GM19452 (cell line): ENCODE measurements at regions not wholly inside any gene's neighbourhood (a gene's known extent, or its start where the extent isn't known, plus 50 kb on each side); places are given as distances from the start of the nearest gene placed in this dataset.

Experiments used
- ATAC-seq: cut with Tn5 transposase; IDR thresholded peaks from one replicate; pipeline ENCODE4 v1.9.1; 2021; ENCODE audit not compliant: unreplicated experiment

DNA sequence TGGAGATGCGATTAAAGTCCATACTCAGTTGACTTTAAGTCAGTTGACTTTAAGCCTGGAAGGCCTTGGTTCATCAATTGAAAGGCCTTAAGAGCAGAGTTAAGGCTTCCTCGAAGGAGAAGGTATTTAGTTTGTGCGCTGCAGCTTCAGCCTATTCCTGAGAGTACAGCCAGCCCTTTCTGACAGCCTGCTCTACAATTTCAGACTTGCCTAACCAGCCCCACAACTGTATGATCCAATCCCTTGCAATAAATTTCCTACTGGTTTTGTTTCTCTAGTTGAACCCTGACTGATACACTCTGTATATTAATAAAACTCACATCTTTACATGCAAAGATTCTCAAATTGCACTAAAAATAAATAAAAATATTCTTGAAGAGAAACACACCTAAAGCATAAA lies 66.1 kb upstream of the RORA start:
- no peak for ATAC-seq

DNA sequence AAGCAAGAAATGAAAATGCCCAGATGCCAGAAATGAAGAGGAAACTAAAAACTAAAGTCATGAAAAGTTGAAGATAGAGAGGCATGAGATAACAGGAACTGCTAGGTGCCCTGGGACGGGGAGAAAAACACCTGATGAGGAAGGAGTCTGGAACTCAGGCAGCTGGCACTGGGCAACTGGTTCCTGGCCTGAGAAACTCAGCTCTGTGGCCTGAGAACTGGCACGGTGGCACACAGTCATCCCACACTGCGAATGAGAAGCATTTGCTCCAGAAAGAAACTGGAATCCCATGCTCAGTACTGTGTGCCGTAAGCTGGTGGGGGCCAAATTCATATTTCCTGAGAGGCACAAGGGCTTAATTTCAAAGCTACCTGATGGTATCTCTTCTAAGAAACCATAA lies 53.6 kb upstream of the RORA start:
- ATAC-seq = no peak

DNA sequence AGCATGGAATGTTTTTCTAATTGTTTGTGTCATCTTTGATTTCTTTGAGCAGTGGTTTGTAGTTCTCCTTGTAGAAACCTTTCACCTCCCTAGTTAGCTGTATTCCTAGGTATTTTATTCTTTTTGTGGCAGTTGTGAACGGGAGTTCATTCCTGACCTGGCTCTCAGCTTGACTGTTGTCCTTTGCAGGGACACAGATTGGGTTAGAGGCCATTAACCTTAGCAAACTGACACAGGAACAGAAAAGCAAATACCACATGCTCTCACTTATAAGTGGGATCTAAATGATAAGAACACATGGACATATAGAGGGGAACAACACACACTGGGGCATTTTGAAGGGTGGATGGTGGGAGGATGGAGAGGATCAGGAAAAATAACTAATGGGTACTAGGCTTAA lies 52.2 kb upstream of the RORA start:
- no peak for ATAC-seq
